K562 (cell line): ENCODE measurements at regions not wholly inside any gene's neighbourhood (a gene's known extent, or its start where the extent isn't known, plus 50 kb on each side); places are given as distances from the start of the nearest gene placed in this dataset.

Experiments
- HMGN3 ChIP-seq: IDR thresholded peaks from 2 replicates; pipeline ENCODE4 v1.6.1; 2011; ENCODE audit warnings: borderline replicate concordance, low read depth, mild to moderate bottlenecking, mixed read lengths, low read length; ENCODE audit not compliant: insufficient read length; ENCODE audit errors: extremely low read depth
- NFYB ChIP-seq: IDR thresholded peaks from 2 replicates; pipeline ENCODE4 v1.6.1; 2011; ENCODE audit warnings: mild to moderate bottlenecking, moderate library complexity; ENCODE audit not compliant: insufficient read length; ENCODE audit errors: extremely low read depth
- PKNOX1 ChIP-seq: fragments of 450-650 bp; IDR thresholded peaks from 2 replicates; pipeline ENCODE4 v1.6.1; 2016
- SMC3 ChIP-seq: conservative IDR thresholded peaks from 2 replicates; pipeline ENCODE4 v1.6.1; 2011; ENCODE audit warnings: low read depth, low read length, improper control_type of control experiment; ENCODE audit not compliant: insufficient read depth
- ZKSCAN8 ChIP-seq: fragments of 200-800 bp; sonication (Bioruptor generic); IDR thresholded peaks from 2 replicates; pipeline ENCODE4 v1.6.1; 2016; ENCODE audit warnings: missing genetic modification characterization, missing compliant biosample characterization
- ZNF224 ChIP-seq: sonication (generic); formaldehyde crosslinking; IDR thresholded peaks from 2 replicates; pipeline ENCODE4 v1.8.0; 2022; ENCODE audit warnings: mild to moderate bottlenecking, missing genetic modification reagents

GRCh38 chr4:160716551-160716950 is 1447.2 kb downstream of the FSTL5 start:
- TF ChIP-seq ZKSCAN8 (no peak), ZNF224 (CRISPR knock-in tag) (no peak), NFYB (no peak), SMC3 (no peak), PKNOX1 (no peak), HMGN3 (no peak)
